Lower leg skin (tissue), 4 donors: ENCODE measurements at regions not wholly inside any gene's neighbourhood (a gene's known extent, or its start where the extent isn't known, plus 50 kb on each side); places are given as distances from the start of the nearest gene placed in this dataset.
A peak's percentile ranks its signal among the peaks of the same experiment; 100 is the strongest.

Experiments used
- DNase-seq, 2 donors: peaks; one replicate each; pipeline ENCODE4 v3.0.0-alpha.2; 2019; ENCODE audit warnings: low spot score in 2 of 2
- H3K4me3 ChIP-seq: fragments of 200-600 bp; sonication (generic); 2 replicates; pipeline ENCODE4 v1.5.1; 2017; ENCODE audit warnings: mild to moderate bottlenecking, low read depth; ENCODE audit not compliant: poor library complexity, severe bottlenecking
- CTCF ChIP-seq, 3 donors: fragments of 450-650 bp; IDR thresholded peaks; one replicate each; pipeline ENCODE4 v1.5.1; 2016; ENCODE audit warnings: antibody characterized with exemption in 3 of 3, mild to moderate bottlenecking in 3 of 3, moderate library complexity in 2 of 3
- POLR2A ChIP-seq, 2 donors: fragments of 450-650 bp; IDR thresholded peaks; one replicate each; pipeline ENCODE4 v1.6.1; 2016 to 2017; ENCODE audit warnings: antibody characterized with exemption in 2 of 2, mild to moderate bottlenecking in 1 of 2, moderate library complexity in 1 of 2
- WGBS, 2 donors: methylation state at CpG; one replicate each; pipeline ENCODE4 v1.1.5; 2018; 5-methylcytosine and 5-hydroxymethylcytosine counted together
- intact Hi-C: fragments of 100-400 bp; cut with DNase I; formaldehyde crosslinking; loops from one replicate; pipeline ENCODE4 v1.15.0; 2023; ENCODE audit warnings: low total_unique reads

- no peak overlapping the region for H3K4me3 ChIP-seq
- TF ChIP-seq POLR2A (IDR thresholded peaks at IDR 0.05) = no peak
- TF ChIP-seq CTCF (IDR thresholded peaks at IDR 0.05) = no peak
- WGBS, 2 donors = 86 to 96% methylated on average over 1 of the region's 1 CpG
- intact Hi-C loops = no loop called here
- no peak for DNase-seq
Observed at GRCh38 chrX:54615109-54615508, 85.1 kb downstream of the GNL3L start.

GRCh38 chrX:54633641-54634040 is 103.6 kb downstream of the GNL3L start:
- TF ChIP-seq POLR2A (IDR thresholded peaks at IDR 0.05) (no peak), CTCF (IDR thresholded peaks at IDR 0.05) (no peak)
- 60 to 93% methylated on average over 3 of the region's 3 CpGs for WGBS, 2 donors
- intact Hi-C loops = no loop called here
- no peak overlapping the region for H3K4me3 ChIP-seq
- DNase-seq = no peak

GRCh38 chrX:54639018-54639345 is 109.0 kb downstream of the GNL3L start:
- DNase-seq = no peak
- 31 to 50% methylated on average over 3 of the region's 3 CpGs for WGBS, 2 donors
- H3K4me3 ChIP-seq = no peak overlapping the region
- intact Hi-C loops = no loop called here
- TF ChIP-seq POLR2A (IDR thresholded peaks at IDR 0.05) (no peak), CTCF (IDR thresholded peaks at IDR 0.05) (no peak)

GRCh38 chrX:54639346-54640102 is 109.5 kb downstream of the GNL3L start:
- intact Hi-C loops = no loop called here
- 0 to 48% methylated on average over 20 to 47 of the region's 47 CpGs for WGBS, 2 donors
- TF ChIP-seq POLR2A (IDR thresholded peaks at IDR 0.05) (no peak), CTCF (IDR thresholded peaks at IDR 0.05) (peak in 1 of 3 donors; percentile 44)
- H3K4me3 ChIP-seq = no peak overlapping the region
- peak; percentile 93 to 98 for DNase-seq

GRCh38 chrX:54640103-54640690 is 110.2 kb downstream of the GNL3L start:
- WGBS, 2 donors = 24 to 42% methylated on average over 6 of the region's 6 CpGs
- H3K4me3 ChIP-seq = no peak overlapping the region
- intact Hi-C loops = no loop called here
- TF ChIP-seq CTCF (IDR thresholded peaks at IDR 0.05) (no peak), POLR2A (IDR thresholded peaks at IDR 0.05) (no peak)
- no peak for DNase-seq
